ENCODE measurements at regions not wholly inside any gene's neighbourhood (a gene's known extent, or its start where the extent isn't known, plus 50 kb on each side); places are given as distances from the start of the nearest gene placed in this dataset.

DNA sequence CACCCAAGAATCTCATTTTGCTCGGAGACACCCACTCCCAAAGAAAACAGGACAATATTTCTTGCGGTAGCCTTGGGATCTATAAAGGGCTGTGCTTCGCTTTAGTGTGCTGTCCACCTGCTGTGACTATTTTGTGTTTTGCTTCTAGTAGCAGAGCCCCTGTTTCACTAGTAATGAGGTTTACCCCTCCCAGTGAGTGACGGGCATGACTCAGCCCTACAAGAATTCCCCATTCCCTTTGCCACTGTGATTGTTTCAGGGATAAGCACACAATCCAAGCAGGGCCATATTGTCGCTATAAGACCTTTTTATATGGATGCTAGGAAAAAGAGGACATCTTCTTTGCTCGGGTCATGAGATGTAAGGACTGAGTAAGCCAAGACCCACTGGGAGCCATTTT is 62.5 kb upstream of the FOXB1 start:
- no peaks in the 10 kb centered on the region for H3K79me2 ChIP-seq (ENCODE audit: control insufficient read depth, insufficient read depth, low read length)
- H3K4me3 ChIP-seq (replicated peaks in 1 of 3; ENCODE audit: insufficient read depth in 1 of 3, low read depth in 1 of 3, low read length in 3 of 3): no peak overlapping the region
- ChIA-PET POLR2A (no interaction called here), CTCF (no interaction called here)
- no peak overlapping the region for H3K4me2 ChIP-seq (ENCODE audit: insufficient read depth, low read length)
- no peaks in the 10 kb centered on the region for H4K20me1 ChIP-seq (replicated peaks; ENCODE audit: control insufficient read depth, extremely low read depth, insufficient read depth, low read length)
- TF ChIP-seq POLR2A (IDR thresholded peaks at IDR 0.05; ENCODE audit: low read depth, low read length) (no peak), EZH2 (IDR thresholded peaks at IDR 0.05; ENCODE audit: borderline replicate concordance, low read depth, low read length, severe bottlenecking) (no peak)
- H2AFZ ChIP-seq (ENCODE audit: low read depth, low read length): no peak overlapping the region
- H3K9ac ChIP-seq (replicated peaks; ENCODE audit: extremely low read depth, insufficient read depth, low read length): no peak overlapping the region
- BruUV-seq (replicated peaks): no TSS peak
- dilution Hi-C loops (cut with MboI; ENCODE audit: extremely low pct_ligation_motif_present, low sequenced_read_pairs): no loop called here
- no peak overlapping the region for H3K27ac ChIP-seq (ENCODE audit: insufficient read depth, low read depth, low read length)
- FAIRE-seq: no peak
- no peaks in the 10 kb centered on the region for H3K36me3 ChIP-seq (ENCODE audit: control insufficient read depth in 2 of 2, extremely low read depth in 1 of 2, insufficient read depth in 2 of 2, low read length in 2 of 2)
- H3K4me1 ChIP-seq (ENCODE audit: control insufficient read depth, extremely low read depth, insufficient read depth, low read length): no peaks in the 10 kb centered on the region
- H3K9me3 ChIP-seq (replicated peaks; ENCODE audit: control insufficient read depth, insufficient read depth, low read length): no peaks in the 10 kb centered on the region
- intact Hi-C loops (cut with micrococcal nuclease): no loop called here
- no peaks in the 10 kb centered on the region for H3K27me3 ChIP-seq (ENCODE audit: control insufficient read depth in 2 of 2, insufficient read depth in 2 of 2, low read length in 2 of 2)
- no peak for DNase-seq (ENCODE audit: low read depth, low spot score)
- H3K9me1 ChIP-seq (replicated peaks; ENCODE audit: control insufficient read depth, extremely low read depth, insufficient read depth, low read length): no peaks in the 10 kb centered on the region

DNA sequence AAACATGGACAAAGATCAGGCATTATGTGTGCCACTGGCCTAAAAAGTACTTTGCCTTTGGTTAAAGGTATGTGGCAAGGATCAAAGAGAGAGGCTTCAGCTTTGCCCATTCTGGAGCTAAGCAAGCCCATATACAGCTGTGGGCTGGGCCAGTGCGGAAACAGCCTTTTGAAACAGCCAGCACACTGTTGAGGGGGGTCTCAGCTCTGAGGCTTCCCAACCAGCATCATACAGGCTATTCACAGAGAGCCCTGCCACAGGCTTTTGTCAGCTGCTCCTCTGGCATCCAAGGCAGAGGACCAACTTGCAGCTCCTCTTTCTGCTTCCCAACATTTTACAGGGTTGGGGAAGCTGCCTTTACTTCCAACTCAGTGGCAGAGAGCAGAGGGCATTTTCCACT is 63.2 kb upstream of the FOXB1 start:
- FAIRE-seq (no peak), DNase-seq (ENCODE audit: low read depth, low spot score) (no peak)
- Histone ChIP-seq H4K20me1 (replicated peaks; ENCODE audit: control insufficient read depth, extremely low read depth, insufficient read depth, low read length) (no peaks in the 10 kb centered on the region), H3K9ac (replicated peaks; ENCODE audit: extremely low read depth, insufficient read depth, low read length) (no peak overlapping the region), H3K79me2 (ENCODE audit: control insufficient read depth, insufficient read depth, low read length) (no peaks in the 10 kb centered on the region), H3K9me3 (replicated peaks; ENCODE audit: control insufficient read depth, insufficient read depth, low read length) (no peaks in the 10 kb centered on the region), H3K4me3 (replicated peaks in 1 of 3; ENCODE audit: insufficient read depth in 1 of 3, low read depth in 1 of 3, low read length in 3 of 3) (no peak overlapping the region), H3K36me3 (ENCODE audit: control insufficient read depth in 2 of 2, extremely low read depth in 1 of 2, insufficient read depth in 2 of 2, low read length in 2 of 2) (no peaks in the 10 kb centered on the region), H2AFZ (ENCODE audit: low read depth, low read length) (no peak overlapping the region), H3K27ac (ENCODE audit: insufficient read depth, low read depth, low read length) (no peak overlapping the region), H3K4me1 (ENCODE audit: control insufficient read depth, extremely low read depth, insufficient read depth, low read length) (no peaks in the 10 kb centered on the region), H3K27me3 (ENCODE audit: control insufficient read depth in 2 of 2, insufficient read depth in 2 of 2, low read length in 2 of 2) (no peaks in the 10 kb centered on the region), H3K9me1 (replicated peaks; ENCODE audit: control insufficient read depth, extremely low read depth, insufficient read depth, low read length) (no peaks in the 10 kb centered on the region), H3K4me2 (ENCODE audit: insufficient read depth, low read length) (no peak overlapping the region)
- intact Hi-C loops (cut with micrococcal nuclease) (no loop called here), dilution Hi-C loops (cut with MboI; ENCODE audit: extremely low pct_ligation_motif_present, low sequenced_read_pairs) (no loop called here)
- BruUV-seq (replicated peaks): no TSS peak
- ChIA-PET CTCF (no interaction called here), POLR2A (no interaction called here)
- TF ChIP-seq GATA2 (IDR thresholded peaks at IDR 0.05; ENCODE audit: insufficient read depth, insufficient read length, low read depth, low read length): no peak
- TF ChIP-seq FOS (IDR thresholded peaks at IDR 0.05; ENCODE audit: borderline replicate concordance, insufficient read depth, low read length): no peak

Data from endothelial cell of umbilical vein (primary cell).